AG10803 (cell line): ENCODE measurements at regions not wholly inside any gene's neighbourhood (a gene's known extent, or its start where the extent isn't known, plus 50 kb on each side); places are given as distances from the start of the nearest gene placed in this dataset.

Experiments used
- DNase-seq: peaks from one replicate; pipeline ENCODE4 v3.0.0; 2010; ENCODE audit warnings: low read depth
- H3K4me3 ChIP-seq: 2 replicates; pipeline ENCODE4 v1.5.1; 2011; ENCODE audit warnings: mild to moderate bottlenecking, low read length, control low read depth
- TF ChIP-seq, protein P1 (sequence below): conservative IDR thresholded peaks from 2 replicates; pipeline ENCODE4 v1.5.1; 2011; ENCODE audit warnings: mild to moderate bottlenecking, low read length, control low read depth, inconsistent platforms

DNA sequence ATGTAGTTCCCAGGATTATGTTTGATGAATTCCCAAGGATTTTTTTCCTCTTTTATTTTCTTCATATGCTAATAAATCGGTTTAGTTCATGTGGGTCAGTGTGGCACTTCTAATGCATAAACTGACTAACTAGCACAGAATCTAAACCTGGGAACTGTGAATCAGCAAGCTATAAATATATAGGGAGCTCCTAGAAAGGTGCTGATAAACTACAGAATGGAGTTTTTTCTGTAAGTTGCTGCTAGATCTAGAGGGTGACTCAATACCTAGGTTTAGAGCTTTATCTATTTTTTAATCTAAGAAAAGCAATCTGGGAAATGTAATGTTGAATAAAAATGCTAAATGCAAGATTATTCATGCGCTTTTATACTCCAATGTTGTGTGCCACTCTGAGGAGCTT is 118.8 kb upstream of the PTCHD4 start:
- no peak overlapping the region for H3K4me3 ChIP-seq
- DNase-seq, result no peak
- TF ChIP-seq, protein P1, sequence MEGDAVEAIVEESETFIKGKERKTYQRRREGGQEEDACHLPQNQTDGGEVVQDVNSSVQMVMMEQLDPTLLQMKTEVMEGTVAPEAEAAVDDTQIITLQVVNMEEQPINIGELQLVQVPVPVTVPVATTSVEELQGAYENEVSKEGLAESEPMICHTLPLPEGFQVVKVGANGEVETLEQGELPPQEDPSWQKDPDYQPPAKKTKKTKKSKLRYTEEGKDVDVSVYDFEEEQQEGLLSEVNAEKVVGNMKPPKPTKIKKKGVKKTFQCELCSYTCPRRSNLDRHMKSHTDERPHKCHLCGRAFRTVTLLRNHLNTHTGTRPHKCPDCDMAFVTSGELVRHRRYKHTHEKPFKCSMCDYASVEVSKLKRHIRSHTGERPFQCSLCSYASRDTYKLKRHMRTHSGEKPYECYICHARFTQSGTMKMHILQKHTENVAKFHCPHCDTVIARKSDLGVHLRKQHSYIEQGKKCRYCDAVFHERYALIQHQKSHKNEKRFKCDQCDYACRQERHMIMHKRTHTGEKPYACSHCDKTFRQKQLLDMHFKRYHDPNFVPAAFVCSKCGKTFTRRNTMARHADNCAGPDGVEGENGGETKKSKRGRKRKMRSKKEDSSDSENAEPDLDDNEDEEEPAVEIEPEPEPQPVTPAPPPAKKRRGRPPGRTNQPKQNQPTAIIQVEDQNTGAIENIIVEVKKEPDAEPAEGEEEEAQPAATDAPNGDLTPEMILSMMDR, result no peak

DNA sequence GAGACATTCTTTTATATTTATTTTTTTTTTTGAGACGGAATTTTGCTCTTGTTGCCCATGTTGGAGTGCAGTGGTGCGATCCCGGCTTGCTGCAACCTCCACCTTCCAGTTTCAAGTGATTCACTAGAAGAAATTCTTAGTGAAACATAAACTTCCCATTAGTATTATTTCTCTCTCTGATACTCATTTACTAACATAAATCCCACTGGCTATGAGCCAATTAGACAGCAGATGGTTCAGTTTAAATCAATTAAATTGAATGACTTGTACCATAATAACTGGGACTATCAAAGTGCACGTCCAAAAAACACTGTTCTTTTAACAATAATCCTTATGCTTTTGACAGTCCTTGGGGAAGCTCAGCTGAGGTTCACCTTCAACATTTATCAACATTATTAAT is 111.2 kb upstream of the PTCHD4 start:
- H3K4me3 ChIP-seq, result no peak overlapping the region
- DNase-seq, result no peak
- TF ChIP-seq, protein P1, result no peak

DNA sequence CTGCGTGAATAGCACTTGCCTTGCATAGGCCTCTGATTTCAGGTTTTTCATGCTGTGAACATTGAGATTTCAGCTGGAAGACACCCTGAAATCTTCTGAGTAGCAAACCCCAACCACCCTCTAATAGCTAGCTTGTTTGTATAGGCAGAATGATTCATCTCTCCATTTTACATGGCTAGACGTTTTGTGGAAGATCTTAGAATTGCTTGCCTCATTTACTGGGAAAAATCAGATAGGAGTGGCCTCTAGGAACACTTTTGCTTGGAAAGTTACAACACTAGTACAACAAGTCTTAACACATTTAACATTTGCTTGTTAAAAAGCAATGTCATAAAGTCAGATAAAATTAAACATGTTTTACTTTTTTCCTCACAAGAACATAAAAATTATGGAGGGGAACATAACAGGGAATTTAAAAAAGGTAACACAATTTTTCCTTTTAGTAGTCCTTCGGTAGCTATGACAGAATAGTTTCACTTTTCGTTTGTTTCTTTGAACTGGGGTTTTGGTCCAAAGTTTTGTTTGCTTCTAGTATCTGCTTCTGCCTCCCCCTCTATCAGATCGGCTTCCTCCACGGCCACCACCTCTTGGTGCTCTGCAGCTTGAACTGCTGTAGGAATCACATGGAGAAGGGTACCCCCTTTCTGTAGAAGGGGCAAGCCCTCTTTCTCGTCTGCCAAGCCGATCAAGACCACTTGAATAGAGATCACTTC is 102.2 kb upstream of the PTCHD4 start:
- H3K4me3 ChIP-seq, result no peak overlapping the region
- TF ChIP-seq, protein P1, result no peak
- no peak for DNase-seq

DNA sequence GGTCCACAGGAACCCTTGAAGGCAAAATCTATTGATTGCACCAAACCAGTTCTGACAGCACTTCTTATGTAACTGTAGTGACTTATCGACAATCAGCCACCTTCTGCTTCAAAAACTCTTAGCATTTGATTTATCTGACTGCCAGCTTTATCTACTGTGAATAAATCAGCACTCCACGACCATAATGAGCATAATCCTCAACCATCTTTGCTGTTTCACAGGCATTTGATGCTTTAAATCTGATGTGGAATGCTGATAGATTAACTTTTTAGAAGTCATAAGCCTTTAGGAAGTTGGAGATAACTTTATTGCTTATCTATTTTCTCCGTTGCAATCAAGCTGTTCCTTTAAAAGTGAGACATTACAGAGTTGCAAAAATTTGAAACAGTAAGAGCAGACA is 101.5 kb upstream of the PTCHD4 start:
- no peak overlapping the region for H3K4me3 ChIP-seq
- no peak for DNase-seq
- TF ChIP-seq, protein P1, result no peak

DNA sequence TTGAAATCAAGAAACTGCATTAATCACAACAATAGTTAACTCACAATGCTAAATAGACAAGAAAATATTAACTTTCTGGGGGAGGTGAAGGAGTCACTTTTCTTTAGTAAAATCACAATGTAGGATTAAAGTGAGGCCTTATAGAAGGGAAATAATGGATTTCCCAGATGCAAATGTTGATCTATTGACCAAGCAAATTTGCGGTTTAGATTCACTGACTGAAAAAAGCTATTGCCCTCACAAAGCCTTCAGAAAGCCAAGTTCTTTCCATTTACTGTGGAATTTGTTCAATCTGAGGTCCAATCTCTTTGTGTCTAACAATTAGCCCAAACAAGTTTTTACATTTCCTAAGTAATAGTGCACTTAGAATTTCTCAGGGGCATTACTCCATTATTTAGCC is 95.1 kb upstream of the PTCHD4 start:
- no peak overlapping the region for H3K4me3 ChIP-seq
- DNase-seq, result no peak
- TF ChIP-seq, protein P1, result no peak

DNA sequence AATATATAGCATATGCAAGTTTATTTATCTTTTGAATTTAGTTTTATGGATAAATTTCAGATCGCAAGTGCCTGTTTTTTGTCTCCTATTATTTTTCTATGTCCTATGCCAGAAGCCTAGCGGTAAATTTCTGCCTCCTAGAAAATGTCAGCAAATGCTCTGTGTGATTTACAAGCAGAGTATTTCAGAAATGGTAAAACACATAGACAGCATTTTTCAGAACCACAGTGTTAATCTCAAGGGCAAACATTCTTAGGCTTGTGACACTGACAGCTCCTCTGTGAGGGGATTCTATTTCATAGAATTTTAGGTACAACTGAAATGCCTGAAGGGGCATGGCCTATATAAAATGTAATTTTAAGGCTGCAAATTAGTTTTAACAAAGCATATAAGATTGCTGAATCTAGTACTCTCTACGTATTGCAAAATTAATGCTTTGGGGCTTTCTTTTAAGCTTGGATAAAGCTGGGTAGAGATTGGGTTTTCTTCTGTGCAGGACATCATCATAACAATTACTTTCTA is 89.9 kb upstream of the PTCHD4 start:
- DNase-seq, result no peak
- TF ChIP-seq, protein P1, result no peak
- no peak overlapping the region for H3K4me3 ChIP-seq

DNA sequence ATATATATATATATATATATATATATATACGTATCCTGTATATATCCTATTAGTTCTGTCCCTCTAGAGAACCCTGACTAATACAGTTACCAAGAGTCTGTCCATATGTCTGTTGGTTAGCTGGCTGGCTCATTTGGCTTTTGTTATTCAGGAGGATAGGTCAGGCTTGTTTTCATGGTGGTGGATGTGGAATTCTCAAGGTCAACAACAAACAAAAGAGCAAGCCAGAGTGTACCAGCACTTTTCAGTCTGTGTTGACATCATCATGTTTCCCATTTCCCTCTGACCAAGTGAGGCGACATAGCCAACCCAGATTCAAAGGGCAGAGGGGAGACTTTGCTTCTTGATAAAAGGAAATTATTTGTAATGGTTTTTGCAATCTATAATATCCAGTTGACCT is 88.5 kb upstream of the PTCHD4 start:
- H3K4me3 ChIP-seq, result no peak overlapping the region
- TF ChIP-seq, protein P1, result no peak
- no peak for DNase-seq
